A549 (cell line): ENCODE measurements at regions not wholly inside any gene's neighbourhood (a gene's known extent, or its start where the extent isn't known, plus 50 kb on each side); places are given as distances from the start of the nearest gene placed in this dataset.

Source experiments
- ATAC-seq, 2 experiments: fragments of 200-7000 bp in 1 of 2; fragments of >200 bp in 1 of 2; cut with Nextera tagmentation in 1 of 2; cut with Tn5 transposase in 1 of 2; 3 replicates each; pipeline versions ENCODE4 v1.8.0 to v1.9.1; 2018 to 2020; ENCODE audit warnings: mild to moderate bottlenecking in 1 of 2, moderate library complexity in 1 of 2
- CTCF ChIA-PET: fragments of 300-600 bp; sonication (Branson Sonifier 250); formaldehyde crosslinking; extraction: SDS; loops from one replicate; lab custom pipeline; 2021; ENCODE audit warnings: antibody characterized with exemption, inconsistent platforms; lab: Yijun Ruan, JAX
- POLR2A ChIA-PET: fragments of 350-600 bp; formaldehyde crosslinking; extraction: SDS; loops from one replicate; lab custom pipeline; 2021; ENCODE audit warnings: antibody characterized with exemption, inconsistent platforms; lab: Yijun Ruan, JAX
- DNase-seq, 2 experiments: peaks; one replicate each; pipeline versions ENCODE4 v3.0.0 to v3.0.0-alpha.2; 2011 to 2016; ENCODE audit warnings: low read depth in 1 of 2, low spot score in 1 of 2
- FAIRE-seq: peaks from 2 replicates; lab custom pipeline; 2011; peaks lifted over from hg19 to GRCh38; lab: Jason Lieb, UNC
- H3K27ac ChIP-seq, 2 experiments: fragments of >200 bp; sonication (Bioruptor Twin); formaldehyde crosslinking; 3 replicates each; pipeline ENCODE4 v1.5.1; 2016 to 2017
- H3K4me1 ChIP-seq: fragments of >200 bp; sonication (Bioruptor Twin); formaldehyde crosslinking; 3 replicates; pipeline ENCODE4 v1.6.1; 2016
- H3K4me2 ChIP-seq: fragments of >200 bp; sonication (Bioruptor Twin); formaldehyde crosslinking; 3 replicates; pipeline ENCODE4 v1.6.1; 2016
- H3K4me3 ChIP-seq: fragments of >200 bp; sonication (Bioruptor Twin); formaldehyde crosslinking; 3 replicates; pipeline ENCODE4 v1.5.1; 2016
- H3K9me3 ChIP-seq: fragments of >200 bp; sonication (Bioruptor Twin); formaldehyde crosslinking; 3 replicates; pipeline ENCODE4 v1.6.1; 2016
- ATOH8 ChIP-seq: fragments of 250-450 bp; sonication (Bioruptor Pico); IDR thresholded peaks from 2 replicates; pipeline ENCODE4 v1.5.0; 2020; ENCODE audit warnings: low read depth, mild to moderate bottlenecking, moderate library complexity
- CBX2 ChIP-seq: fragments of 200-600 bp; sonication (generic); IDR thresholded peaks from 2 replicates; pipeline ENCODE4 v1.6.1; 2016; ENCODE audit warnings: low read depth, mild to moderate bottlenecking, borderline replicate concordance
- CHD2 ChIP-seq: fragments of 150-350 bp; IDR thresholded peaks from 2 replicates; pipeline ENCODE4 v1.6.1; 2014; ENCODE audit warnings: low read length; ENCODE audit not compliant: partially characterized antibody
- CHD4 ChIP-seq: fragments of 200-600 bp; sonication (generic); IDR thresholded peaks from 2 replicates; pipeline ENCODE4 v1.6.1; 2016; ENCODE audit warnings: antibody characterized with exemption, mild to moderate bottlenecking, borderline replicate concordance
- E2F6 ChIP-seq: IDR thresholded peaks from 2 replicates; pipeline ENCODE4 v1.6.1; 2012; ENCODE audit warnings: low read depth, borderline replicate concordance
- EHF ChIP-seq: fragments of 250-450 bp; sonication (Bioruptor Pico); IDR thresholded peaks from 2 replicates; pipeline ENCODE4 v1.5.0; 2020; ENCODE audit warnings: mild to moderate bottlenecking
- EHMT2 ChIP-seq: fragments of 200-600 bp; sonication (generic); IDR thresholded peaks from 2 replicates; pipeline ENCODE4 v1.6.1; 2016; ENCODE audit warnings: antibody characterized with exemption, low read depth, mild to moderate bottlenecking, moderate library complexity
- ELK1 ChIP-seq: fragments of 150-350 bp; IDR thresholded peaks from 2 replicates; pipeline ENCODE4 v1.6.1; 2014; ENCODE audit warnings: low read depth, mild to moderate bottlenecking, low read length
- EP300 ChIP-seq, 2 experiments: fragments of >200 bp; sonication (Bioruptor Twin); formaldehyde crosslinking; IDR thresholded peaks; 2 replicates in 1 of 2; 3 replicates in 1 of 2; pipeline ENCODE4 v1.6.1; 2016 to 2017
- HMGXB4 ChIP-seq: fragments of 250-450 bp; sonication (Bioruptor Pico); IDR thresholded peaks from 2 replicates; pipeline ENCODE4 v1.5.0; 2021; ENCODE audit warnings: mild to moderate bottlenecking, moderate library complexity, borderline replicate concordance
- HOXA7 ChIP-seq: fragments of 250-450 bp; sonication (Bioruptor Pico); IDR thresholded peaks from 2 replicates; pipeline ENCODE4 v1.5.0; 2020; ENCODE audit warnings: mild to moderate bottlenecking, moderate library complexity
- JUN ChIP-seq, 2 experiments: fragments of >200 bp; sonication (Bioruptor Twin); formaldehyde crosslinking; IDR thresholded peaks; 2 replicates in 1 of 2; 3 replicates in 1 of 2; pipeline ENCODE4 v1.6.1; 2016 to 2017
- MAFK ChIP-seq: fragments of 450-650 bp; IDR thresholded peaks from 2 replicates; pipeline ENCODE4 v1.6.1; 2014; ENCODE audit not compliant: partially characterized antibody
- MAX ChIP-seq: IDR thresholded peaks from 2 replicates; pipeline ENCODE4 v1.6.1; 2012
- MAZ ChIP-seq: fragments of 150-350 bp; IDR thresholded peaks from 2 replicates; pipeline ENCODE4 v1.6.1; 2014; ENCODE audit warnings: antibody characterized with exemption, low read depth, low read length, borderline replicate concordance
- MYC ChIP-seq: IDR thresholded peaks from 2 replicates; pipeline ENCODE4 v1.6.1; 2012; ENCODE audit warnings: mild to moderate bottlenecking, inconsistent platforms, low read length, improper control_type of control experiment, borderline replicate concordance
- NFE2L2 ChIP-seq: fragments of 150-350 bp; conservative IDR thresholded peaks from 2 replicates; pipeline ENCODE4 v1.6.1; 2014; ENCODE audit warnings: low read length
- NR3C1 ChIP-seq: fragments of >200 bp; sonication (Bioruptor Twin); formaldehyde crosslinking; IDR thresholded peaks from 3 replicates; pipeline ENCODE4 v1.6.1; 2017
- PBX3 ChIP-seq: IDR thresholded peaks from 2 replicates; pipeline ENCODE4 v1.6.1; 2012
- PHF8 ChIP-seq: fragments of 200-600 bp; sonication (generic); IDR thresholded peaks from 2 replicates; pipeline ENCODE4 v1.6.1; 2016; ENCODE audit warnings: low read depth, mild to moderate bottlenecking, antibody characterized with exemption, moderate library complexity, borderline replicate concordance
- POLR2AphosphoS2 ChIP-seq: conservative IDR thresholded peaks from 2 replicates; pipeline ENCODE4 v1.6.1; 2012; ENCODE audit warnings: low read length, improper control_type of control experiment, inconsistent platforms
- RARB ChIP-seq: fragments of 250-450 bp; sonication (Bioruptor Pico); IDR thresholded peaks from 2 replicates; pipeline ENCODE4 v1.8.0; 2021; ENCODE audit warnings: mild to moderate bottlenecking, moderate library complexity
- RCOR1 ChIP-seq: fragments of 150-350 bp; IDR thresholded peaks from 2 replicates; pipeline ENCODE4 v1.6.1; 2014; ENCODE audit warnings: antibody characterized with exemption, low read length, low read depth
- RFX5 ChIP-seq: fragments of 450-650 bp; IDR thresholded peaks from 2 replicates; pipeline ENCODE4 v1.7.1; 2014; ENCODE audit warnings: antibody characterized with exemption, mild to moderate bottlenecking, moderate library complexity
- RNF2 ChIP-seq: fragments of 200-600 bp; sonication (generic); IDR thresholded peaks from 2 replicates; pipeline ENCODE4 v1.6.1; 2016; ENCODE audit warnings: low read depth, mild to moderate bottlenecking, antibody characterized with exemption, moderate library complexity, borderline replicate concordance
- SMC3 ChIP-seq: fragments of >200 bp; sonication (Bioruptor Twin); formaldehyde crosslinking; IDR thresholded peaks from 3 replicates; pipeline ENCODE4 v1.6.1; 2018; ENCODE audit warnings: inconsistent platforms
- SREBF2 ChIP-seq: fragments of 450-650 bp; IDR thresholded peaks from 2 replicates; pipeline ENCODE4 v1.6.1; 2014; ENCODE audit warnings: mild to moderate bottlenecking, moderate library complexity
- TP53 ChIP-seq: fragments of 250-450 bp; sonication (Bioruptor Pico); IDR thresholded peaks from 2 replicates; pipeline ENCODE4 v1.5.0; 2021; ENCODE audit warnings: mild to moderate bottlenecking, moderate library complexity
- ZNF302 ChIP-seq: fragments of 250-450 bp; sonication (Bioruptor Pico); IDR thresholded peaks from 2 replicates; pipeline ENCODE4 v1.9.0; 2021; ENCODE audit warnings: inconsistent platforms, mild to moderate bottlenecking, moderate library complexity
- WGBS: methylation state at CpG from one replicate; pipeline ENCODE4 v1.1.6; 2017; ENCODE audit errors: missing lambda C conversion rate; 5-methylcytosine and 5-hydroxymethylcytosine counted together

- H3K9me3 ChIP-seq = no peaks in the 10 kb centered on the region
- 64% methylated on average over 11 of the region's 11 CpGs for WGBS
- ATAC-seq (no peak), FAIRE-seq (no peak), DNase-seq (no peak)
- ChIA-PET CTCF (interaction anchor here (0.8 to 1.4 kb wide), 2 partner anchors 91 to 194 kb away, joined by 3 to 4 read pairs; no protein-coding TSS in a partner anchor), POLR2A (no interaction called here)
- H3K4me2 ChIP-seq = no peak overlapping the region
- no peak for TF ChIP-seq MAFK
- no peak for TF ChIP-seq MAX
- TF ChIP-seq CBX2 = no peak
- no peak for TF ChIP-seq RFX5
- no peak for TF ChIP-seq EHF (CRISPR knock-in tag)
- TF ChIP-seq E2F6 = no peak
- no peak for TF ChIP-seq PHF8
- no peak for TF ChIP-seq HOXA7 (CRISPR knock-in tag)
- no peak for TF ChIP-seq MYC
- no peak for TF ChIP-seq RCOR1
- TF ChIP-seq HMGXB4 (CRISPR knock-in tag) = no peak
- no peak for TF ChIP-seq CHD2
- TF ChIP-seq RARB = no peak
- no peak for TF ChIP-seq NFE2L2
- TF ChIP-seq MAZ = no peak
- no peak for TF ChIP-seq EP300 (IDR thresholded peaks at IDR 0.05)
- TF ChIP-seq TP53 (CRISPR knock-in tag) = no peak
- H3K4me3 ChIP-seq = no peak overlapping the region
- H3K4me1 ChIP-seq = peaks cover 13% of the 10 kb centered on the region
- H3K27ac ChIP-seq = no peak overlapping the region
These were observed 109.4 kb upstream of the E2F8 start for GRCh38 chr11:19350160-19350559.

- ChIA-PET POLR2A (no interaction called here), CTCF (interaction anchor here (0.8 to 1.4 kb wide), 3 partner anchors 19 to 194 kb away, joined by 3 to 4 read pairs (median 3); no protein-coding TSS in a partner anchor)
- no peak overlapping the region for H3K4me3 ChIP-seq
- peaks cover 16% of the 10 kb centered on the region for H3K4me1 ChIP-seq
- H3K27ac ChIP-seq = no peak overlapping the region
- no peak overlapping the region for H3K4me2 ChIP-seq
- DNase-seq = no peak
- ATAC-seq = no peak
- TF ChIP-seq CBX2 = no peak
- no peaks in the 10 kb centered on the region for H3K9me3 ChIP-seq
- 54% methylated on average over 16 of the region's 17 CpGs for whole genome bisulfite sequencing
- no peak for FAIRE-seq
These were observed 108.7 kb upstream of the E2F8 start for GRCh38 chr11:19349340-19350025.

- 65% methylated on average over 7 of the region's 7 CpGs for WGBS
- ChIA-PET POLR2A (no interaction called here), CTCF (interaction anchor here (1.3 to 1.8 kb wide), 4 partner anchors 16 to 277 kb away, joined by 3 to 6 read pairs (median 4); no protein-coding TSS in a partner anchor)
- Histone ChIP-seq H3K9me3 (no peaks in the 10 kb centered on the region), H3K27ac (no peak overlapping the region), H3K4me1 (peaks cover 14% of the 10 kb centered on the region), H3K4me2 (no peak overlapping the region), H3K4me3 (no peak overlapping the region)
- TF ChIP-seq RFX5 (no peak), EHMT2 (no peak), ELK1 (no peak), ATOH8 (no peak), ZNF302 (no peak), JUN (IDR thresholded peaks at IDR 0.05) (no peak), NR3C1 (no peak), CHD4 (no peak), MAZ (no peak), POLR2AphosphoS2 (no peak), RNF2 (no peak), PBX3 (no peak), SREBF2 (no peak), SMC3 (no peak)
- DNase-seq (no peak), FAIRE-seq (no peak), ATAC-seq (no peak)
These were observed 107.2 kb upstream of the E2F8 start for GRCh38 chr11:19347911-19348310.
